Activated T-cell treated with anti-CD3 and anti-CD28 coated beads, Interleukin-2, amount 50 U/mL, for 72 hours (primary cell): ENCODE measurements at regions not wholly inside any gene's neighbourhood (a gene's known extent, or its start where the extent isn't known, plus 50 kb on each side); places are given as distances from the start of the nearest gene placed in this dataset.

Experiments
- ATAC-seq, 2 donors: fragments of 150-1000 bp; cut with Tn5 transposase; replicated peaks in 1 of 2; 2 replicates each; pipeline ENCODE4 v1.10.0; 2021; ENCODE audit warnings: moderate library complexity in 2 of 2, mild to moderate bottlenecking in 1 of 2
- DNase-seq, 2 donors: peaks; one replicate each; pipeline ENCODE4 v3.0.0; 2021 to 2022; ENCODE audit warnings: mixed read lengths in 1 of 2
- H3K27ac Mint-ChIP-seq: one replicate; pipeline ENCODE4 v1.8.0; 2022; ENCODE audit warnings: mild to moderate bottlenecking, moderate library complexity, mixed read lengths
- H3K27me3 Mint-ChIP-seq: one replicate; pipeline ENCODE4 v1.8.0; 2022; ENCODE audit warnings: low read depth, mixed read lengths
- H3K36me3 Mint-ChIP-seq, 2 donors: one replicate each; pipeline ENCODE4 v1.8.0; 2022; ENCODE audit warnings: mixed read lengths in 2 of 2, mild to moderate bottlenecking in 1 of 2; ENCODE audit not compliant: insufficient read depth in 2 of 2
- H3K4me1 Mint-ChIP-seq: one replicate; pipeline ENCODE4 v1.8.0; 2022; ENCODE audit warnings: low read depth, mixed read lengths
- H3K4me3 Mint-ChIP-seq, 2 donors: one replicate each; pipeline ENCODE4 v1.8.0; 2022; ENCODE audit warnings: mild to moderate bottlenecking in 2 of 2, mixed read lengths in 2 of 2, moderate library complexity in 2 of 2
- H3K9me3 Mint-ChIP-seq, 2 donors: one replicate each; pipeline ENCODE4 v1.8.0; 2022; ENCODE audit warnings: mixed read lengths in 2 of 2

DNA sequence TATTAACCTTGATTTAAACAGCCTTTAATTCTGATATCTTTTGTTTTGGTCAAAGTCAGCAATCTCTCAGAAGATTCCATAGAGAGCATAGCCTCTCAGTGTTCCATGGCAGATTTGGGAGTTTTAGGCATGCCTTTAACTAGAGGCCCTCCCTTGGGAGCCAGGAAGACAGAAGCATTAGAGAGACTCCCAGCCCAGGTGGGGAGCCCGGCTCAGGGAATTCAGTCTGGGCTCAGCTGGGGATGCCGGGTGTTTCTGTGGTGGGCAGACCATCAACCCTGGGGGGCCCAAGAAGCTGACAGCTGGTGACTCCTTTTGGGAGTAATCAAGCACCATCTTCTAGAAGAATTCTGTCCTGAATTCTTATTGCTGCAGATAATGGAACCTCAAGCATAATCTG is 99.7 kb upstream of the CELF4 start:
- Mint-ChIP-seq H3K27me3 (no peaks in the 10 kb centered on the region), H3K9me3 (peaks cover 0 to 2% of the 10 kb centered on the region in 2 donors), H3K36me3 (no peaks in the 10 kb centered on the region), H3K4me1 (no peaks in the 10 kb centered on the region), H3K4me3 (no peak overlapping the region), H3K27ac (no peak overlapping the region)
- DNase-seq (no peak), ATAC-seq (no peak)

DNA sequence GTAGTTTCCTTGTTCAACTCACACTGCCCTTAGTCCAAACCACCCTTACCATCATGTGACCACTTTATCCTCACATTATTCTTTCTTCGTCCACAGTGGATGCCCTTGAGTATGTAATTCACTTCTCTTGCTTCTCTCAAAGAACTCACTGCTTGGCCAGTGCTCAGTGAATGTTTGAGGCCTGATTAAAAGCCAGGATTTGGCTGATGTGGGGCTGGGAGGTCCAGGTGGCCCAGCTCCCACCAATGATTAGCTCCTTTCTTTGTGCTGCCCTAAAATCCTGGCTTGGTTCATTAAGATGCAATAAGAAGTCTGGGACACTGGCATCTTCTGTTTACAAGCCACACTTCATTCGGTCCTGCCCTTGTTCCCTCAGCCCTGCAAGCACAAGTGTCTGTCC is 97.8 kb upstream of the CELF4 start:
- DNase-seq: no peak
- Mint-ChIP-seq H3K27ac (no peak overlapping the region), H3K4me3 (no peak overlapping the region)

DNA sequence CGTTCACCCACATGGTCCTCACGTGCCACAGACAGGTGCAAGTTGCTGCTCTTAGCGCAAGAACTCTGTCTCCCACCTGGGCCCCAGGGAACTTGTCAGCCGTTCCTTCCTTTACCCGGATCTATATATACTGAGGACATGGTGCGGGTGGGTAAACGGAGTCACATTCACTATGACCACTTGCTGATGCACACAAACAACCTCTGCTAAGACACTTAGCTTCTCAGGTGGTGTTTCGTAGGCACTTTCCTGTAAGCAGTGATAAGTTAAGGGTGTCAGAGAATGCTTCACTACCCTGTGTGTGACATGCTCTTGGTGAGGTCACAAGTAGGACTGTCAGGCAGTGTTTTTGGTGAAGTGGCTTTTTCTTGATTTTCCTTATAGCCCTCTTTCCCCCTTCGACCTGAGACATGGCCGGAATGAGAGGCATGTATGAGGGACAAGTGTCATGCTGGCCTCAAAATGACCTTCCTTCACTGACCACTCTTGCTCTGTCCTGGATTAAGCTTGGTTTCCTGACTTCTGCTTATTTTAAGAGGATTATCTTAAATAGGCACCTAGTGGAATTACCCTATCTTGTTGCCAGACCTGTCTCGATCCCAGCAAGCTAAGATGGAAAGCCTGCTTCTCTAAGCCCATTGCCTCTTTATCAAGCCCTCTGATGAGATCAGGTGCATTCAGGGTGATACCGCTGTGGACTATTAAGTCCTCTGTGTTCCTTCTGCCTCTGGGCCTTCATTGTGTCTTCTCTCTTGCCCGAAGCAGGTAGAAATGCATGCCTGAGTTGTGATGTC is 97.1 kb upstream of the CELF4 start:
- Mint-ChIP-seq H3K4me1 (no peaks in the 10 kb centered on the region), H3K4me3 (no peak overlapping the region), H3K9me3 (peaks cover 2% of the 10 kb centered on the region in 2 donors), H3K36me3 (no peaks in the 10 kb centered on the region), H3K27me3 (no peaks in the 10 kb centered on the region), H3K27ac (no peak overlapping the region)
- DNase-seq: no peak
- ATAC-seq: no peak

More for the DNA sequence above, 97.8 kb upstream of the CELF4 start:
- Mint-ChIP-seq H3K27me3 (no peaks in the 10 kb centered on the region), H3K9me3 (peaks cover 2% of the 10 kb centered on the region in 2 donors), H3K4me1 (no peaks in the 10 kb centered on the region), H3K36me3 (no peaks in the 10 kb centered on the region)
- no peak for ATAC-seq

DNA sequence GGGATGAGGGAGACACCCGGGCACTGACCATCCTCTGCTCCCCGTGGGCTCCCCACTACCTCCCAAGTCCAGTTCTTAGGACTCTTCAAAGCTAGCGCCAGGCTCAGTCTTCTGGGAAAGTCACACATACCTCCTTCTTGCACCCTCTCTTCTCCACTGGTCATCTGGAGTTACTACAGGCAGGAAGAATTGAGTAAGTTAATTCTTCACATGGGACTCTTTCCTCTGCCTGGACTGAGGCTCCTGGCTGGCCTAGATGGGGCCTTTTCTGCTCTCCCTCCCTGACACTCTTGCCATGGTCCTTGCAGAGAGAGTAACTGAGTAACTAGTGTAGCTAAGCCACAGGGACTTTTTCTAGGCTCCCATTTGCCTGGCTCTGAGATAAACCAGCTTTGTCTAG is 96.5 kb upstream of the CELF4 start:
- no peak overlapping the region for H3K4me3 Mint-ChIP-seq
- DNase-seq (no peak), ATAC-seq (no peak)
- no peak overlapping the region for H3K27ac Mint-ChIP-seq
- no peaks in the 10 kb centered on the region for H3K4me1 Mint-ChIP-seq
- H3K9me3 Mint-ChIP-seq: peaks cover 2% of the 10 kb centered on the region in 2 donors
- no peaks in the 10 kb centered on the region for H3K36me3 Mint-ChIP-seq
- H3K27me3 Mint-ChIP-seq: no peaks in the 10 kb centered on the region

DNA sequence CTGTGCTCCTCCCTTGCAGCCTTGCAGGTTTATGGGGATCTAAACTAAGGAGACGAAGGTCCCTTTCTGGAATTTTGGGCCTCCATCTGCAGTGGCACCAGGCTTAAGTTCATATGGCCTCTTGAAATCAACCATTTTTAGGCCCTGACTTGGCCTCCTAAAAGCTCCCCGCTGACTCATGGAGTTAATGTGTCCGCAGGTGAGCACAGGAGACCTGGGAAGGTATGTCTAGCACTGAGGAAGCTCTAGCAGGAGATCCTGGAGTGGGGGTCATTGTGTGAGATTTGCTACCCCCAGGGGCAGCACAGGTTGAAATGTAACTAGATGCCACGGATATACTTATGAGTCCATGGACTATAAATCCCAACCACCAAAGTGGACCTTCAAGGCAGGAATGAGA is 95.9 kb upstream of the CELF4 start:
- H3K27me3 Mint-ChIP-seq: no peaks in the 10 kb centered on the region
- DNase-seq: no peak
- no peaks in the 10 kb centered on the region for H3K4me1 Mint-ChIP-seq
- H3K9me3 Mint-ChIP-seq: peaks cover under 1 to 2% of the 10 kb centered on the region in 2 donors
- no peak overlapping the region for H3K4me3 Mint-ChIP-seq
- ATAC-seq: no peak
- no peaks in the 10 kb centered on the region for H3K36me3 Mint-ChIP-seq
- no peak overlapping the region for H3K27ac Mint-ChIP-seq

DNA sequence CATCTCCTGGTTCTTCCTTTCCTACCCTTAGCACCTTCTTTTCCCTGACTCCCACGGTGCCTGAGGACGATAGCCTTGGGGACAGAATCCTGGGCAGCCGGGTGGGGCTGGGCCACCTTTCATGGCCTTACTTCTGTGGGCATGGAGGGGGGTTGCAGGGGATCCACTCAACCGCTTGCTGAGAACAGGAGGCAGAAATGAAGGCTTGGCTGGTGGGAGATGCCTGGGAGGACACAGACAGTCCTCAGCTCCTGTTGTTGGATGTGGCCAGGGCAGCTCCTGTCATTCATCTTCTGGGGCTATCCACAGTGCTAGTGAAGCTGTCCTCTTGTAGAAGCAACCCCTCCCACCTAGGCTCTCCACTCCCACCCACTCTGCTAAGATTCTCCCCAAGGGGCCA is 95.5 kb upstream of the CELF4 start:
- ATAC-seq (no peak), DNase-seq (no peak)
- Mint-ChIP-seq H3K36me3 (no peaks in the 10 kb centered on the region), H3K9me3 (peaks cover 0 to 2% of the 10 kb centered on the region in 2 donors), H3K27ac (no peak overlapping the region), H3K27me3 (no peaks in the 10 kb centered on the region), H3K4me3 (no peak overlapping the region), H3K4me1 (no peaks in the 10 kb centered on the region)

DNA sequence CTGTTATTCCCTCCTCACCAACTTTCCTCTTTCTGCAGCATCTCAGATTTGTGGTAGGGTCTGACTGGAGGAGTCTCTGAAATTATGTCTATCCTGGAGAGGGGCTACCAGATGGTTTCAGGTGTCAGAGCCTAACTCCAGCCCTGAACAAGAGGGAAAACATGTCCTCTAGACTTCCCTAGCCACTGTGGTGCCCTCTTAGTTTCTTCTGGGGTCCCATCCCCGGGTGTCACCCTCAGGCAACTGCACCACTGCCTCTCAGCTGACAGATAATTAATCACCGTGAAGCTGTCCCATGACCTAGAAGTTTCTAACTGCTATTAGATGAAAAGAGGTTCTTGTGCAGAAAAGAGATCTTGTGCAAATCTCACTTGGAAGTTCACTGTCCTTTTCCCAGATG is 95.1 kb upstream of the CELF4 start:
- H3K4me3 Mint-ChIP-seq: no peak overlapping the region
- H3K27ac Mint-ChIP-seq: no peak overlapping the region
- DNase-seq (no peak), ATAC-seq (no peak)
- H3K27me3 Mint-ChIP-seq: no peaks in the 10 kb centered on the region
- peaks cover 0 to 2% of the 10 kb centered on the region in 2 donors for H3K9me3 Mint-ChIP-seq
- no peaks in the 10 kb centered on the region for H3K4me1 Mint-ChIP-seq
- no peaks in the 10 kb centered on the region for H3K36me3 Mint-ChIP-seq

DNA sequence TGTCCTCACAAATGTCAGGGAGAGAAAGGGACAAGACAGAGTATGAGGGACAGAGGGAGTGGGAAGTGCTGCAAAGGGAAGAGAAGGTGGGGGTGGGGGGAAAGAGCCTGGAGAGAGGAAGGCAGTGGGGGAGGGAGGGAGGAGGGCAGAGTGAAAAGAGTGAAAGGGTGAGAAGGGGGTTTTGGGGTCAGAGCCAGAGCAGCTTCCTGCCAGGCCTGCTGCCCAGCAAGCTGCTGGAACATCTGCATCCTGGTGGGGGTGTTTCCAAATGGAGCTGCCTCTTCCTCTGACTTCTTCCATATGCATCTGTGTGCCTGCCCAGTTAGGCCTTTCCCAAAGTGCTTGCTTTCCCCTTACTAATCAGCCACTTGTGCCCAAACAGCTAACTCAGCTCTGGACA is 94.3 kb upstream of the CELF4 start:
- DNase-seq (no peak), ATAC-seq (no peak)
- H3K27ac Mint-ChIP-seq: no peak overlapping the region
- no peaks in the 10 kb centered on the region for H3K4me1 Mint-ChIP-seq
- no peak overlapping the region for H3K4me3 Mint-ChIP-seq
- H3K27me3 Mint-ChIP-seq: no peaks in the 10 kb centered on the region
- H3K9me3 Mint-ChIP-seq: peaks cover 0 to 2% of the 10 kb centered on the region in 2 donors
- H3K36me3 Mint-ChIP-seq: no peaks in the 10 kb centered on the region

DNA sequence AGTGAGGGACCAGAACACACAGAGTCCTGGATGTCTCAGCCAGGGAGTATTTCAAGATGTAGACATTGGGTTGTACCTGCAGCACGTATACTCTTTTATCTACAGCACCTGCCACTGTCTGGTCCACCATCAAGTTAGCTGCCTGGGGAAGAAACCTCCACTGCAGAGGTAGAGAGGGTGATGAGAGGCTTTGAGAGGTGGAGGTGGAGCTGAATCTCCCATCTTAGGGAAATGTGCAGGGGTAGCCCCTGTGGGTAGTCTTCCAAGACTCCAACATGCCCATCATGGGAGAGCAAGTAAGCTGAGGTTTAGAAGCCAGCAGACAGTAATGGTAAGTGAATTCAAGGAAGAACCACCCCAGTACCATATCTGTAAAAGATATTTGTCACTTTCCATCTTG is 93.3 kb upstream of the CELF4 start:
- H3K4me1 Mint-ChIP-seq: no peaks in the 10 kb centered on the region
- no peak overlapping the region for H3K4me3 Mint-ChIP-seq
- H3K9me3 Mint-ChIP-seq: peaks cover 0 to 2% of the 10 kb centered on the region in 2 donors
- ATAC-seq (no peak), DNase-seq (no peak)
- no peaks in the 10 kb centered on the region for H3K27me3 Mint-ChIP-seq
- no peak overlapping the region for H3K27ac Mint-ChIP-seq
- no peaks in the 10 kb centered on the region for H3K36me3 Mint-ChIP-seq

DNA sequence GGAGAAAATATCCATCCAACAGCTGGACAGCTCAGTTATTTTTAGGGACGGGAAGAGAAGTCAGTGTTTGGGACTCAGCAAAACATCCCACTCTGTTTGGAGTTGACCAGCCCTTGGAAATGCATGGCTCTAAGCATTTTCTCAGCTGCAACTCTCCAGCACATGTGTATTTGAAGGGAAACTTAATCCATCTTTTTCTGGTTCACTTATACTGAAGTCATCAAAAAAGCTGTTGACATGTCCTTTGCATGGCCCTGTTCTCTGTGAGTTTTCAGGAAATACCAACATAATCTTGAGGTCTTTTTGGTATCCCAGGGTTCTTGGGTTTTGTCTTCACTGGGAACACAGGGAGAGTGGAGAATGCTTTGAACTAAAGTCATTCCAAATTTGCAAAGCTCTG is 91.9 kb upstream of the CELF4 start:
- Mint-ChIP-seq H3K4me3 (no peak overlapping the region), H3K36me3 (no peaks in the 10 kb centered on the region), H3K27ac (no peak overlapping the region), H3K9me3 (peaks cover 0 to 2% of the 10 kb centered on the region in 2 donors), H3K4me1 (no peaks in the 10 kb centered on the region), H3K27me3 (no peaks in the 10 kb centered on the region)
- ATAC-seq: no peak
- no peak for DNase-seq

DNA sequence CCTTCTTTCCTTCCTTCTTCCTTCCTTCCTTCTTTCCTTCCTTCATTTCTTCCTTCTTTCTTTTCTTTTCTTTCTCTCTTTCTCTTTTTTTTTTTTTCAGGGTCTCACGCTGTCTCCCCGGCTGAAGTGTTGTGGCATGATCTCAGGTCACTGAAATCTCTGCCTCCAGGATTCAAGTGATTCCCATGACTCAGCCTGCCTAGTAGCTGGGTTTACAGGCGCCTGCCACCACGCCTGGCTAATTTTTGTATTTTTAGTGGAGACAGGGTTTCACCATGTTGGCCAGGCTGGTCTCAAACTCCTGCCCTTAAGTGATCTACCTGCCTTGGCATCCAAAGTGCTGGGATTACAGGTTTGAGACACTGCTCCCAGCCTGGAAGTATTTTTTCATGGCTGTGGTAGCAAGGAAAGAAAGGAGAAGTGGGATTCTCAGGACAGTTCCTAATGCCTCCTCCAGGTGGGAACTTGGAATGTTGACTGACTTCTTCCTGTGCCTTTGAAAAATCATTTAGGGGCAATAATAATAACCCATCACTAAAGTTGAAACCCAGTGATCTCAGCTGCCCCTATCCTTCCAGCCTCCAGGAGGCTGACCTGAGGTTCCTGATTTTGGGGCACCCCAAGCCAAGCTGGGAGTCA is 89.3 kb upstream of the CELF4 start:
- DNase-seq: no peak
- H3K27ac Mint-ChIP-seq: no peak overlapping the region
- H3K4me3 Mint-ChIP-seq: no peak overlapping the region
- peaks cover 0 to 2% of the 10 kb centered on the region in 2 donors for H3K9me3 Mint-ChIP-seq
- no peaks in the 10 kb centered on the region for H3K27me3 Mint-ChIP-seq
- H3K4me1 Mint-ChIP-seq: no peaks in the 10 kb centered on the region
- ATAC-seq: no peak
- no peaks in the 10 kb centered on the region for H3K36me3 Mint-ChIP-seq

DNA sequence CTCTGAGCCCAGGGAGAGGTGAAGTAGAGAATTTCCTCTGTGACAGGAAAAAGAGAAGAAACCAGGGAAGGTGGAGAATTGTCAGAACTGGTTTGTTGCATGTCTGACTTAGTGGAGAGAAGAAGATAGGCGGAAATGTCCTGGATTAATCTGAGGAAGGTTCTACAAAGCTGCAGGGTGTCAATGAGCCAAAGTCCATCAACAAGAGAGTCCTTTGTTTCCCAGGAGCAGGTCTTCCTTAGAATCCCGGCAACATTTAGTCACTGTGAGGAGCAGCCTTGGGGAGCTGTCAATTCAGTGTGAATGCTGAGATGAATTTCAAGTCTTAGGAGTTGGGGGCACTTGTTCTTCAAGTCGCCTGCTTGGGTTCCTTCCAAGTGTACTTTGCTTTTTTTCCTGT is 88.4 kb upstream of the CELF4 start:
- Mint-ChIP-seq H3K27ac (no peak overlapping the region), H3K36me3 (peaks cover 0 to 2% of the 10 kb centered on the region in 2 donors), H3K4me3 (no peak overlapping the region), H3K9me3 (peaks cover 2% of the 10 kb centered on the region in 2 donors), H3K4me1 (no peaks in the 10 kb centered on the region), H3K27me3 (no peaks in the 10 kb centered on the region)
- DNase-seq: no peak
- no peak for ATAC-seq

DNA sequence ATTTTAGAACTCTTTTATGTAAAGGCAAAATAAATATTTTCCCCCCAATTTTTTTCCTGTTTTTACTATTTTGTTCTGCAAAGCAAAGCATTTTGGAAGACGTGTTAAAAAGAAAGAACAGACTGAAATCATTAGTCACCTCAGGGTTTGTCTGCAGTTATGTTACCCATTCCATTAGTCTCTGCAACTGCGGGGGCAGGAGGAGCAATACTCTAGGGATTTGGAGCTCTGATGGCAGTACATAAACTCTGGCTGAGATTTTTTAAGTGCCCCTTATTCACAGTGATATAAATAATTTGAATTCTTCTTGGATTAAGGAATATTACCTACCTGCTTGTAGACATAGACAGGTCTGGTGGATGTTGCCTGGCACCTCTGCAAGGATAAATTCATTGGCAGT is 88.0 kb upstream of the CELF4 start:
- H3K27ac Mint-ChIP-seq: no peak overlapping the region
- peaks cover 0 to 2% of the 10 kb centered on the region in 2 donors for H3K36me3 Mint-ChIP-seq
- peaks cover 2% of the 10 kb centered on the region in 2 donors for H3K9me3 Mint-ChIP-seq
- H3K4me1 Mint-ChIP-seq: no peaks in the 10 kb centered on the region
- H3K4me3 Mint-ChIP-seq: no peak overlapping the region
- no peaks in the 10 kb centered on the region for H3K27me3 Mint-ChIP-seq
- DNase-seq (no peak), ATAC-seq (no peak)

DNA sequence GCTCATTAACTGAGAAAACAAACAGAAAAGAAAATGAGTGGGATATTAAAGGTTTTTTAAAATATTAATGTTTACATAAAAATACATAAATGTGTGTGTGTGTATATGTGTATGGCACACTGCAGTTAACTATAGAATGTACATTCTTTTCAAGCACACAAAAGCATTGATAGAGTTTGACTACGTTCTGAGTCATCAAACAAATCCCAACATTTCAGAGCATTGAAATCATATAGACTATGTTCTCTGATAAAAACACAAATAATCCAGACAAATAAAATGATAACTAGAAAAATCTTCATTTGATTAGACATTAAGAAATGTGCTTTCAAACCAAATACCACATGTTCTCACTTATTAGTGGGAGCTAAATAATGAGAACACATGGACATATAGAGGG is 84.3 kb upstream of the CELF4 start:
- Mint-ChIP-seq H3K36me3 (peaks cover 2 to 6% of the 10 kb centered on the region in 2 donors), H3K4me3 (no peak overlapping the region), H3K9me3 (peaks cover 6 to 8% of the 10 kb centered on the region in 2 donors), H3K27ac (no peak overlapping the region), H3K27me3 (no peaks in the 10 kb centered on the region), H3K4me1 (no peaks in the 10 kb centered on the region)
- ATAC-seq (no peak), DNase-seq (no peak)
